Activated naive CD8-positive, alpha-beta T cell treated with anti-CD3 and anti-CD28 coated beads, Interleukin-2, amount 50 U/mL, for 24 hours (primary cell): ENCODE measurements at regions not wholly inside any gene's neighbourhood (a gene's known extent, or its start where the extent isn't known, plus 50 kb on each side); places are given as distances from the start of the nearest gene placed in this dataset.

Experiments
- ATAC-seq: fragments of 150-1000 bp; cut with Tn5 transposase; one replicate; pipeline ENCODE4 v1.10.0; 2021
- DNase-seq: peaks from one replicate; pipeline ENCODE4 v3.0.0; 2021
- H3K27ac Mint-ChIP-seq: one replicate; pipeline ENCODE4 v1.8.0; 2021; ENCODE audit warnings: mild to moderate bottlenecking, mixed read lengths
- H3K27me3 Mint-ChIP-seq: one replicate; pipeline ENCODE4 v1.8.0; 2021; ENCODE audit warnings: mixed read lengths
- H3K36me3 Mint-ChIP-seq: one replicate; pipeline ENCODE4 v1.8.0; 2021; ENCODE audit warnings: low read depth, mixed read lengths
- H3K4me1 Mint-ChIP-seq: one replicate; pipeline ENCODE4 v1.8.0; 2021; ENCODE audit warnings: mixed read lengths
- H3K4me3 Mint-ChIP-seq: one replicate; pipeline ENCODE4 v1.8.0; 2021; ENCODE audit warnings: mild to moderate bottlenecking, moderate library complexity, mixed read lengths
- H3K9me3 Mint-ChIP-seq: one replicate; pipeline ENCODE4 v1.8.0; 2021; ENCODE audit warnings: mixed read lengths

- Mint-ChIP-seq H3K27ac (no peak overlapping the region), H3K9me3 (peaks cover 15% of the 10 kb centered on the region), H3K4me1 (no peaks in the 10 kb centered on the region), H3K27me3 (no peaks in the 10 kb centered on the region), H3K4me3 (no peak overlapping the region), H3K36me3 (no peaks in the 10 kb centered on the region)
- ATAC-seq, result no peak
- DNase-seq, result no peak
Measured at GRCh38 chr5:27511061-27511460, 472.7 kb upstream of the CDH9 start.

GRCh38 chr5:27503813-27504212, 465.4 kb upstream of the CDH9 start:
- H3K9me3 Mint-ChIP-seq, result peaks cover 10% of the 10 kb centered on the region
- no peak for ATAC-seq
- no peaks in the 10 kb centered on the region for H3K27me3 Mint-ChIP-seq
- H3K27ac Mint-ChIP-seq, result no peak overlapping the region
- no peaks in the 10 kb centered on the region for H3K4me1 Mint-ChIP-seq
- DNase-seq, result no peak
- H3K36me3 Mint-ChIP-seq, result no peaks in the 10 kb centered on the region
- H3K4me3 Mint-ChIP-seq, result no peak overlapping the region

GRCh38 chr5:27502236-27502635, 463.9 kb upstream of the CDH9 start:
- no peak overlapping the region for H3K4me3 Mint-ChIP-seq
- no peaks in the 10 kb centered on the region for H3K36me3 Mint-ChIP-seq
- H3K9me3 Mint-ChIP-seq, result peaks cover 10% of the 10 kb centered on the region
- DNase-seq (no peak), ATAC-seq (no peak)
- no peak overlapping the region for H3K27ac Mint-ChIP-seq
- H3K27me3 Mint-ChIP-seq, result no peaks in the 10 kb centered on the region
- no peaks in the 10 kb centered on the region for H3K4me1 Mint-ChIP-seq

- no peak for ATAC-seq
- no peaks in the 10 kb centered on the region for H3K4me1 Mint-ChIP-seq
- no peaks in the 10 kb centered on the region for H3K27me3 Mint-ChIP-seq
- H3K36me3 Mint-ChIP-seq, result no peaks in the 10 kb centered on the region
- peaks cover 10% of the 10 kb centered on the region for H3K9me3 Mint-ChIP-seq
- no peak overlapping the region for H3K27ac Mint-ChIP-seq
- H3K4me3 Mint-ChIP-seq, result no peak overlapping the region
- DNase-seq, result no peak
Measured at GRCh38 chr5:27497491-27497890, 459.1 kb upstream of the CDH9 start.

- Mint-ChIP-seq H3K27ac (no peak overlapping the region), H3K27me3 (no peaks in the 10 kb centered on the region), H3K36me3 (no peaks in the 10 kb centered on the region), H3K4me3 (no peak overlapping the region), H3K4me1 (no peaks in the 10 kb centered on the region), H3K9me3 (peaks cover 17% of the 10 kb centered on the region)
- no peak for DNase-seq
- no peak for ATAC-seq
Measured at GRCh38 chr5:27494887-27495286, 456.5 kb upstream of the CDH9 start.

- Mint-ChIP-seq H3K9me3 (peaks cover 23% of the 10 kb centered on the region), H3K27ac (no peak overlapping the region), H3K4me1 (no peaks in the 10 kb centered on the region), H3K4me3 (no peak overlapping the region), H3K36me3 (no peaks in the 10 kb centered on the region), H3K27me3 (no peaks in the 10 kb centered on the region)
- no peak for DNase-seq
- no peak for ATAC-seq
Measured at GRCh38 chr5:27491746-27492439, 453.5 kb upstream of the CDH9 start.

- DNase-seq, result no peak
- H3K4me1 Mint-ChIP-seq, result no peaks in the 10 kb centered on the region
- no peak overlapping the region for H3K4me3 Mint-ChIP-seq
- H3K9me3 Mint-ChIP-seq, result peaks cover 24% of the 10 kb centered on the region
- H3K27ac Mint-ChIP-seq, result no peak overlapping the region
- H3K27me3 Mint-ChIP-seq, result no peaks in the 10 kb centered on the region
- no peaks in the 10 kb centered on the region for H3K36me3 Mint-ChIP-seq
- no peak for ATAC-seq
Measured at GRCh38 chr5:27491047-27491446, 452.7 kb upstream of the CDH9 start.

GRCh38 chr5:27489701-27490100, 451.3 kb upstream of the CDH9 start:
- DNase-seq (no peak), ATAC-seq (no peak)
- peaks cover 33% of the 10 kb centered on the region for H3K9me3 Mint-ChIP-seq
- H3K4me1 Mint-ChIP-seq, result no peaks in the 10 kb centered on the region
- no peak overlapping the region for H3K4me3 Mint-ChIP-seq
- H3K36me3 Mint-ChIP-seq, result no peaks in the 10 kb centered on the region
- no peaks in the 10 kb centered on the region for H3K27me3 Mint-ChIP-seq
- H3K27ac Mint-ChIP-seq, result no peak overlapping the region

GRCh38 chr5:27482663-27483062, 444.3 kb upstream of the CDH9 start:
- Mint-ChIP-seq H3K27ac (no peak overlapping the region), H3K36me3 (no peaks in the 10 kb centered on the region), H3K4me1 (no peaks in the 10 kb centered on the region), H3K9me3 (peaks cover 24% of the 10 kb centered on the region), H3K4me3 (no peak overlapping the region), H3K27me3 (no peaks in the 10 kb centered on the region)
- DNase-seq, result no peak
- no peak for ATAC-seq

- Mint-ChIP-seq H3K9me3 (peaks cover 12% of the 10 kb centered on the region), H3K4me3 (no peak overlapping the region), H3K27me3 (no peaks in the 10 kb centered on the region), H3K4me1 (no peaks in the 10 kb centered on the region), H3K27ac (no peak overlapping the region), H3K36me3 (no peaks in the 10 kb centered on the region)
- DNase-seq (no peak), ATAC-seq (no peak)
Measured at GRCh38 chr5:27479859-27480258, 441.5 kb upstream of the CDH9 start.

GRCh38 chr5:27477550-27477949, 439.2 kb upstream of the CDH9 start:
- peaks cover 14% of the 10 kb centered on the region for H3K9me3 Mint-ChIP-seq
- DNase-seq, result no peak
- no peak for ATAC-seq
- no peaks in the 10 kb centered on the region for H3K36me3 Mint-ChIP-seq
- H3K4me1 Mint-ChIP-seq, result no peaks in the 10 kb centered on the region
- no peak overlapping the region for H3K27ac Mint-ChIP-seq
- no peak overlapping the region for H3K4me3 Mint-ChIP-seq
- H3K27me3 Mint-ChIP-seq, result no peaks in the 10 kb centered on the region

GRCh38 chr5:27476356-27476988, 438.1 kb upstream of the CDH9 start:
- no peak for ATAC-seq
- H3K27ac Mint-ChIP-seq, result no peak overlapping the region
- no peak for DNase-seq
- H3K27me3 Mint-ChIP-seq, result no peaks in the 10 kb centered on the region
- H3K4me3 Mint-ChIP-seq, result no peak overlapping the region
- peaks cover 14% of the 10 kb centered on the region for H3K9me3 Mint-ChIP-seq
- H3K4me1 Mint-ChIP-seq, result no peaks in the 10 kb centered on the region
- H3K36me3 Mint-ChIP-seq, result no peaks in the 10 kb centered on the region

GRCh38 chr5:27475063-27475462, 436.7 kb upstream of the CDH9 start:
- ATAC-seq, result no peak
- peaks cover 10% of the 10 kb centered on the region for H3K9me3 Mint-ChIP-seq
- no peak for DNase-seq
- no peaks in the 10 kb centered on the region for H3K36me3 Mint-ChIP-seq
- H3K27ac Mint-ChIP-seq, result no peak overlapping the region
- no peaks in the 10 kb centered on the region for H3K27me3 Mint-ChIP-seq
- no peaks in the 10 kb centered on the region for H3K4me1 Mint-ChIP-seq
- H3K4me3 Mint-ChIP-seq, result no peak overlapping the region

- H3K9me3 Mint-ChIP-seq, result peaks cover 10% of the 10 kb centered on the region
Measured at GRCh38 chr5:27474395-27474794, 436.0 kb upstream of the CDH9 start.

GRCh38 chr5:27474047-27474309, 435.6 kb upstream of the CDH9 start:
- Mint-ChIP-seq H3K4me1 (no peaks in the 10 kb centered on the region), H3K9me3 (peaks cover 10% of the 10 kb centered on the region), H3K4me3 (no peak overlapping the region), H3K27ac (no peak overlapping the region), H3K27me3 (no peaks in the 10 kb centered on the region), H3K36me3 (no peaks in the 10 kb centered on the region)
- DNase-seq, result no peak
- ATAC-seq, result no peak

More at GRCh38 chr5:27474395-27474794, 436.0 kb upstream of the CDH9 start:
- Mint-ChIP-seq H3K27ac (no peak overlapping the region), H3K4me1 (no peaks in the 10 kb centered on the region), H3K27me3 (no peaks in the 10 kb centered on the region), H3K4me3 (no peak overlapping the region), H3K36me3 (no peaks in the 10 kb centered on the region)
- no peak for ATAC-seq
- DNase-seq, result no peak
